ENCODE measurements at regions not wholly inside any gene's neighbourhood (a gene's known extent, or its start where the extent isn't known, plus 50 kb on each side); places are given as distances from the start of the nearest gene placed in this dataset.

DNA sequence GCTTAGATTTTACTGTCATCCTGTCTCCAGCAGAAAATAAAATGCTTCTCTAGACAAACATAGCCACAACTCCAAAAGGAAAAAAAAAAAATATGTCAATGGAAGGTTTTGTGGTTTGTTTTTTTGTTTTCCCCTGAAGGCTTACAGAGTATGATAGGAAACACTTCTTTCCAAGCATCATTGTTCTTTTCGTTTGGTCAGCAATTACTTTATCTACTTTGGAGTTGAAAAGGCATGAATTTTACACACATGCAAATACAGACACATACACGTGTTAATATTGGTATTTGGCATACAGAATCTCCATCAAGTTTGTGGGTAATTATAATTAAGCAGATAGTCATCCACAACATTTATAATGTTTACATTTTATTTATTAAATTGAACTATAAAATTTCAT lies 496.9 kb upstream of the MBL2 start:
- Histone ChIP-seq H3K27me3 (ENCODE audit: control insufficient read depth in 2 of 2, insufficient read depth in 2 of 2, low read length in 2 of 2) (no peaks in the 10 kb centered on the region), H3K4me1 (ENCODE audit: control insufficient read depth in 1 of 2, insufficient read depth in 2 of 2, low read length in 2 of 2) (no peaks in the 10 kb centered on the region), H3K9me3 (replicated peaks in 1 of 2; ENCODE audit: control insufficient read depth in 1 of 2, insufficient read depth in 1 of 2, low read length in 2 of 2) (peaks cover 9% of the 10 kb centered on the region in 2 donors), H3K79me2 (ENCODE audit: insufficient read depth, low read length) (no peaks in the 10 kb centered on the region), H3K27ac (ENCODE audit: low read depth in 1 of 2, low read length in 2 of 2) (no peak overlapping the region), H2AFZ (ENCODE audit: insufficient read depth, low read depth, low read length, poor library complexity, severe bottlenecking) (no peak overlapping the region), H3K9ac (ENCODE audit: insufficient read depth, low read length, poor library complexity, severe bottlenecking) (no peak overlapping the region), H3K4me3 (replicated peaks in 1 of 3; ENCODE audit: low read depth in 2 of 3, low read length in 3 of 3) (no peak overlapping the region), H3K36me3 (replicated peaks in 1 of 2; ENCODE audit: control insufficient read depth in 1 of 2, insufficient read depth in 2 of 2, low read length in 2 of 2) (no peaks in the 10 kb centered on the region), H4K20me1 (ENCODE audit: insufficient read depth, low read length) (no peaks in the 10 kb centered on the region), H3K4me2 (replicated peaks; ENCODE audit: extremely low read depth, low read length, poor library complexity, severe bottlenecking) (no peak overlapping the region)
- no peak for DNase-seq
- TF ChIP-seq, protein P1, sequence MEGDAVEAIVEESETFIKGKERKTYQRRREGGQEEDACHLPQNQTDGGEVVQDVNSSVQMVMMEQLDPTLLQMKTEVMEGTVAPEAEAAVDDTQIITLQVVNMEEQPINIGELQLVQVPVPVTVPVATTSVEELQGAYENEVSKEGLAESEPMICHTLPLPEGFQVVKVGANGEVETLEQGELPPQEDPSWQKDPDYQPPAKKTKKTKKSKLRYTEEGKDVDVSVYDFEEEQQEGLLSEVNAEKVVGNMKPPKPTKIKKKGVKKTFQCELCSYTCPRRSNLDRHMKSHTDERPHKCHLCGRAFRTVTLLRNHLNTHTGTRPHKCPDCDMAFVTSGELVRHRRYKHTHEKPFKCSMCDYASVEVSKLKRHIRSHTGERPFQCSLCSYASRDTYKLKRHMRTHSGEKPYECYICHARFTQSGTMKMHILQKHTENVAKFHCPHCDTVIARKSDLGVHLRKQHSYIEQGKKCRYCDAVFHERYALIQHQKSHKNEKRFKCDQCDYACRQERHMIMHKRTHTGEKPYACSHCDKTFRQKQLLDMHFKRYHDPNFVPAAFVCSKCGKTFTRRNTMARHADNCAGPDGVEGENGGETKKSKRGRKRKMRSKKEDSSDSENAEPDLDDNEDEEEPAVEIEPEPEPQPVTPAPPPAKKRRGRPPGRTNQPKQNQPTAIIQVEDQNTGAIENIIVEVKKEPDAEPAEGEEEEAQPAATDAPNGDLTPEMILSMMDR (IDR thresholded peaks at IDR 0.05) = no peak
- intact Hi-C loops (cut with micrococcal nuclease) = no loop called here
- Mint-ChIP-seq H3K36me3 (no peaks in the 10 kb centered on the region), H3K4me3 (no peak overlapping the region), H3K27ac (no peak overlapping the region), H3K27me3 (ENCODE audit: low read depth in 3 of 3) (no peaks in the 10 kb centered on the region), H3K4me1 (no peaks in the 10 kb centered on the region), H3K9me3 (peaks cover 2 to 17% (median 4%) of the 10 kb centered on the region in 7 donors)
- WGBS (ENCODE audit: insufficient coverage) = no CpG with 5 or more reads among the region's 2 CpGs

DNA sequence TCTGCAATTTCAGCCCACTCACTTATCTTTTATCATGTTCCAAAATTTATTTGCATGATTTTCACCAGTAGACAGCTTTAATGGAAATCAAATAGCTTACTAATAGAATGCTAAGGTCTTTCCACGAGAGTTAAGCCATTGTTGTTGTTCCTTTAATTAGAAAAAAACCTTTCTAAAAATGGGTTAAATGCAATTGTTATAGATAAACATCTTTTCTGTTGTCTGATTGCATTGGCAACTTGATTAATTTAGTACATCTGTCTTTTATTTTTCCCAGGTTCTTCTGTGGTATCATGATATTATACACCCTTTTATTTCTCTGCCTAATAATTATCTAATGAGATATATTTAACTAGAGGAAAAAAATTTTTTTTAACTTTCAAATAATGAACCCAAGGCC lies 487.6 kb upstream of the MBL2 start:
- no peak overlapping the region for H3K4me3 ChIP-seq (replicated peaks in 1 of 3; ENCODE audit: low read depth in 2 of 3, low read length in 3 of 3)
- WGBS (ENCODE audit: insufficient coverage) = no CpG with 5 or more reads among the region's 1 CpG
- intact Hi-C loops (cut with micrococcal nuclease) = no loop called here
- H3K9me3 ChIP-seq (replicated peaks in 1 of 2; ENCODE audit: control insufficient read depth in 1 of 2, insufficient read depth in 1 of 2, low read length in 2 of 2) = no peaks in the 10 kb centered on the region
- no peaks in the 10 kb centered on the region for H3K36me3 Mint-ChIP-seq
- no peaks in the 10 kb centered on the region for H3K4me1 ChIP-seq (ENCODE audit: control insufficient read depth in 1 of 2, insufficient read depth in 2 of 2, low read length in 2 of 2)
- H3K4me2 ChIP-seq (replicated peaks; ENCODE audit: extremely low read depth, low read length, poor library complexity, severe bottlenecking) = no peak overlapping the region
- H3K9me3 Mint-ChIP-seq = peaks cover 0 to 4% (median 0%) of the 10 kb centered on the region in 7 donors
- H3K4me3 Mint-ChIP-seq = no peak overlapping the region
- H3K4me1 Mint-ChIP-seq = no peaks in the 10 kb centered on the region
- H2AFZ ChIP-seq (ENCODE audit: insufficient read depth, low read depth, low read length, poor library complexity, severe bottlenecking) = no peak overlapping the region
- no peaks in the 10 kb centered on the region for H3K27me3 ChIP-seq (ENCODE audit: control insufficient read depth in 2 of 2, insufficient read depth in 2 of 2, low read length in 2 of 2)
- no peaks in the 10 kb centered on the region for H3K27me3 Mint-ChIP-seq (ENCODE audit: low read depth in 3 of 3)
- no peaks in the 10 kb centered on the region for H4K20me1 ChIP-seq (ENCODE audit: insufficient read depth, low read length)
- H3K27ac Mint-ChIP-seq = no peak overlapping the region
- H3K27ac ChIP-seq (ENCODE audit: low read depth in 1 of 2, low read length in 2 of 2) = no peak overlapping the region
- no peaks in the 10 kb centered on the region for H3K36me3 ChIP-seq (replicated peaks in 1 of 2; ENCODE audit: control insufficient read depth in 1 of 2, insufficient read depth in 2 of 2, low read length in 2 of 2)
- DNase-seq = no peak
- no peaks in the 10 kb centered on the region for H3K79me2 ChIP-seq (ENCODE audit: insufficient read depth, low read length)
- H3K9ac ChIP-seq (ENCODE audit: insufficient read depth, low read length, poor library complexity, severe bottlenecking) = no peak overlapping the region
- TF ChIP-seq, protein P1 (IDR thresholded peaks at IDR 0.05) = no peak
